ENCODE measurements at regions not wholly inside any gene's neighbourhood (a gene's known extent, or its start where the extent isn't known, plus 50 kb on each side); places are given as distances from the start of the nearest gene placed in this dataset.
A peak's percentile ranks its signal among the peaks of the same experiment; 100 is the strongest.
"Not testable (repeated sequence)": the region's sequence is repeated elsewhere in the genome, so short reads cannot be mapped to it uniquely, and the experiment has no call there.

DNA sequence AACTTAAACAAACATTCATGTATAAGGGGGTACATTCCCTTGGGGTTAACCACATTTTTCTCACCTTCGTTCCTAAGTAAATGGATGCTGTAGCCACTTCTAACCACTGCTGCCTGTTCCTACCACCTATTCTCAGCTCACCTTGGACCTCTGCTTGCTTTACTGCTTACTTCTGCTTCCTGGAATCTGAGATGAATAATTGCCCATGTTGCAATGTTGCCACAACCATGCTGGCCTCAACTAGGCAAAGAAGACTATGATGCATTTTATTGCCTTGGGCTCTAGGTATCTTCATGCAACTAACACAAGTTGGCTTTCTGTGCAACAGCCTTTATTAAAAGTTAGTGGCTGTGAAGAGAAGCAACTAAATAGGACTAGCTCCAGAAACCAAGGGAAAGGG is 106.3 kb upstream of the TCF4 start:
- peak; percentile 29 for DNase-seq

DNA sequence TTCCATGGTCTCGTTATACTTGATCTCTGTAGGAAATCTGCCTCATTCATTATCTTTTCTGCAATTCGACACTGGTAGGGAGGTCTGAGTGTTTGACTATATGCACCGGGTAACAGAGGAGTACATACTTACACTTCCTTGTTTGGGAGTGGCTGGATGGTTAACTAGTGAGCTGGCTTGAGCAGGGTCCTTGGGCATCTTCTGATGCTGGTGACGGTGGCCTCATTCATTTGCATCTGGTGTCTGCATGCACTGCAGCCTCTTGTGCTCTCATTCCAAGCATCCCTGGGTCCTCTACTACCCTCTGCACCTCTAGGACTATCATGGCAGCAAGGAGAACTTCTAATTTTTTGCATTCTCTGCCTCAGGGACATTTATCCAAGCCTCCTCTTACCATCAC is 100.0 kb upstream of the TCF4 start:
- no peak for DNase-seq

DNA sequence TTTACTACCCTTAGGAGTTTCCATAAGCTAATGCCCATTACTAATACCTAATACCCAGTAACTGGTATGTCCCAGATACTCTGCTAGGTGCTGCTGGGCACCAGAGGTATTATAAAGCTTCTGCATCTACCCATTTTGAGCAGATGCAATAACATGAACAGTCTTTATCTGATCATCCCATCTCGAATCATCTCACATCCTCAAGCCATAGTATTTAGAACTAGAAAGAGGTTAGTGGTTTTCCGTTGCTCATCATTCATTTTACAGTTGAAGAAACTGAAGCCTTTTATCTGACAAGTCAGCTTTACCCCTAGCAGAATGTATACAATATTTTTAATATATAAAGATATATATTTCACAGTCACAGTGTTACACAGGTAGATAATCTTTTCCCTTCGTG is 99.1 kb upstream of the TCF4 start:
- DNase-seq = no peak

DNA sequence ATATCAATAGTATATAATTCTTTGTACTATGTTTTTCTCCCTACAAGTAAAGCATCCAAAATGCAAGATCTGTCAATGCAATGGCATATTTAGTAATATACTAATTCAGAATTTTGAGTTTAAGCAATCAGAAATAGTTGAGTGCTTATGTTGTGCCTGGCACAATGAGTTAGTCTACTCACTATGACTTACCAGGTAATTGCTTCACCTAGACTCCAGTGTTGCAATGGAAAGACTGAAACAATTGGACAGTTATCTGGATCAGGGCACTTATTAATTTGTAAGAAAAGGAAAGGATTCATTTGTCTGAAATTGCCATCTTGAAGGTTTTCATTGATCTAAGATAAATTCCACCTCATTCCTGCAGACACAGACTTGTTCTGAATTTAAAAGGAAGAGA is 97.6 kb upstream of the TCF4 start:
- DNase-seq = no peak

DNA sequence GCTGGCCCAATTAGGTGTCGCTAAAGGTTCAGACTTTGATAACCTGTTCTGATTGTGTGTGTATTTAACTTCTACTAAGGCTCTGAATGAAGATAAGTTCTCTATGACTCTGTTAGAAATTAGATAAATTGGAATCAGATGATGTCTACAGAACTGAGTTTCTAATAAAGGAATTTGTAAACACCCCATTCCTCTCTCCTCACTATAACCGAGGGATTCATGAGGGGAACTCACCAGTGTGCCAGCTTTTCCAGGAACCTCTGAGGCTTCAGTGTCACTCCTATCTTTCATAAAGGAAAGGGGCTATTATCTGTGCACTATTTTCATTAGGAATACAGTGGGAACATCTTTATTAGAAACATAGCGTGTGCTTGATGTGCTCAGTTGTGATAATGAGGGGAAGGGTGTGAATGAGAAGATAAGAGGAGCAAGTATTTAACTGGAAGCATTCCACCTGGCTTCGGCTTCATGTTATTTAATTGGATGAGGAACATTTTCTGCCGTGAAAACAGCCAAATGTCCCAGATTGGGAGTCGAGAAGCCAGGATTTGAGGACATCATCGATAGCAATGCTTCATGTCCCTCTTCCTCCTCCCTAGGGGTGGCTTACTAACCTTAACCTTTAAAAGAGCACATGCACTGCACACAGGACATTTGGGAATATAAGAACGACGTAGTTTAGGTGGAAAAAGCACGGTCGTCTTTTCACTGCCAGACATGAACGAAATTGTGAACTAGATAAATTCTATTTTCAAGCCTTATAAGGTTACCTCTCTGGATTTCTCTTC is 84.8 kb upstream of the TCF4 start:
- DNase-seq = no peak

DNA sequence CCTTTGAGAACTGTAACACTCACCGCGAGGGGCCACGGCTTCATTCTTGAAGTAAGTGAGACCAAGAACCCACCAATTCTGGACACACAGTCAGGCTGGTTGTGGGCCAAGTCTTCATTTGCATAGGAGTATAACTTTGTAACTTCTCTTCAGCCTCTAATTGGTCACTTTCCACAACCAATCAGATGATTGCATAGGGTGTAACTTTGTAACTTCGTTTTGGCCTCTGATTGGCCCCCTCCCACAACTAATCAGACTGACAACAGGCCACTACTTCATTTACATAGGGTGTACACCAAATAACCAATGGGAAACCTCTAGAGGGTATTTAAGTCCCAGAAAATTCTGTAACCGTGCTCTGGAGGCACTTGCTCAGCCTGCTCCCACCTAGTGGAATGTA is 77.5 kb upstream of the TCF4 start:
- no peak for DNase-seq

DNA sequence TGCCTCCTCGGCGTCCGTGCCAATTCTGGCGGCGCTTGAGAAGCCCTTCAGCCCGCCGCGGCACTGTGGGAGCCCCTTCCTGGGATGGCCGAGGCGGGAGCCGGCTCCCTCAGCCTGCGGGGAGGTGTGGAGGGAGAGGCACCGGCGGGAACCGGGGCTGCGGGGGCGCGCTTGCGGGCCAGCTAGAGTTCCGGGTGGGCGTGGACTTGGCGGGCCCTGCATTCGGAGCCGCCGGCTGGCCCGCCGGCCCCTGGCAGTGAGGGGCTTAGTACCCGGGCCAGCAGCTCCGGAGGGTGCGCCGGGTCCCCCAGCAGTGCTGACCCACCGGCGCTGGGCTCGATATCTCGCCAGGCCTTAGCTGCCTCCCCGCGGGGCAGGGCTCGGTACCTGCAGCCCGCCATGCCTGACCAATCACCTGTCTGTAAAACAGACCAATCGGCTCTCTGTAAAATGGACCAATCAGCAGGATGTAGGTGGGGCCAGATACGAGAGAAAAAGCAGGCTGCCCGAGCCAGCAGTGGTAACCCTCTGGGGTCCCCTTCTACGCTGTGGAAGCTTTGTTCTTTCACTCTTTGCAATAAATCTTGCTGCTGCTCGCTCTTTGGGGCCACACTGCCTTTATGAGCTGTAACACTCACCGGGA is 76.9 kb upstream of the TCF4 start:
- DNase-seq = not testable (repeated sequence)

DNA sequence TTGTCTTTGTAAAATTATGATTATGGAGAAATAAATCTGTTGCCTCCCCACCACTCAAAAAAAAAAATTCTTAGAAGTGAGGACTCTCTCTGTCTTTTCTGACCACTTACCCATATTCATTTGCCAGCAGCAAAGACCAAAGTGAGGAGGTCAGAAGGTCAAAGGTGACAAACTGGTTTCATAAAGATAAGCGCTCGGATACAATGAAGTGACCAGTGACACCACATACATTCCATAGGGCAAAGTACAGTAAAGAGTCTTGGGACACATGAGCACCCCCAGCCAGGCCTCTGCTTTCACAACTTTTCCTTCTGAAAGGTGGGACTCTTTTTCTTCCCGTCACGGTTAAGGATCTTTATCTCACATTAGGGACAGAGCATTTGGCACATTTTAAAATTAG is 75.9 kb upstream of the TCF4 start:
- DNase-seq = no peak

DNA sequence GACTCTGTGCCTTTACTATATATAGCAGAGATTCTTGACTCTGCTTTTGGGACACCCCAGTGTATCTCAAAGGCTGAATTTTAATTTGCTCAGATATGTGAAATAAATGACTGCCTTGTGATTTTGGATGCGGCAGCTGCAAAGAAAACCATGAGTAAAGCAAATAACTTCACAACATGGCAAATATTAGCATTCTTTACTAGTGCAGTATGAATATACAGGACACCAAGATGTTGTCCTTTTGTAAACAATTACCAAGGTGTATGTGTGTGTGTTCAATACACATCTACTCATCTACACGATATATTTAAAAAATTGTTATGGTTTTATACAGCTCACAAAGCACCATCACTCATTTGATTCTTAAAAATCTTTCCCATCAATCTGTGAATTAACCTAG is 70.6 kb upstream of the TCF4 start:
- DNase-seq = no peak

DNA sequence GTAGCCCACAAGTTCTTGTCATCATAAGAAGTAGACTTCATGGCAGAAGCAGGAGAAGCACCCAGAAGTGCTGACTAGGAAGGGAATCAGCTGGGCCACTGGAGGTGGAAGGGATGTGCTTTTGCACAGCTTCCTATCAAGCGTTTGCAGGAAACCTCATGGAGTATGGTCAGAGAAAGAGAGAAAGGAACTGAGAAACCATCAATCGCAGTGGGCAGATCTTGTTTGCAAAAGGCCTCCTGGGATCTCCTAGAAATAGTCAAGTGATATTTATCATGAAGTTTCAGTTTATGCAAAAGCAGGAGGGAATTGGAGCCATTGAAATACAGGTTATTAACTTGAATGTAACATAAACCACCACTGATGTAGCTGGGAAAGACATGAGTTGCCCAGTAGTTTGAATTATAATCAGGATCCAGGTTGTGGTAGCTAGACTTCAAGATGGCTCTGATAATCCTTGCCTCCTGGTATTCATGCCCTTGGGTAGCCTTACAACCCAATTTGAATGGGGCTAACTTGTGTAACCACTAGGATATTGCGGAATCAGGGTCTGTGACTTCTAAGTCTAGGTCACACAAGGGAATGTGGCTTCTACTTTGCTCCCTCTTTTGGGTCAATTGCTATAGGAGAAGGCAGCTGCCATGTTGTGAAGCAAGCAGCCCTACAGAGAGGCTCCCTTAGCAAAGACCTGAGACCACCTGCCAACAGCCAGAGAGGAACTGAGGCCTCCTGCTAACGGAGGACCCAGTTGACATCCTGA is 69.8 kb upstream of the TCF4 start:
- DNase-seq = no peak

DNA sequence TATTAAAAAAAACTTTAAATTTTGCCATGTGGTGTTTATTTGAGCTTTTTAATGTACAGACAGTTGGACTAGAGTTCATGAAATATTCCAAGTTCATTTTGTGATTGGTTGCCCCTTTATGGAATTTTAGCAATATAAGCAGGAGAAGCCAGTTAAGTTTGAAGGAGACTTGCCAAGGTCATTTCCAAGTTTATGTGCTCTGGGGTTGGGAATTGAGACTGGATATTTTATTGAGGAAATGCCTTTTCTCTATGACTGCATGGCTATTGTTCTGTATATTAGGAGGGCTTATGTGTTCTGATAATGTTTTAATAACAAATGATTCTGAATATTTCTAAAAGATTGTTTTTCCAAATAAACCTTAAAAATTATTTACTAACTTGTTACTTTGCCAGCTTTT is 67.0 kb upstream of the TCF4 start:
- no peak for DNase-seq

DNA sequence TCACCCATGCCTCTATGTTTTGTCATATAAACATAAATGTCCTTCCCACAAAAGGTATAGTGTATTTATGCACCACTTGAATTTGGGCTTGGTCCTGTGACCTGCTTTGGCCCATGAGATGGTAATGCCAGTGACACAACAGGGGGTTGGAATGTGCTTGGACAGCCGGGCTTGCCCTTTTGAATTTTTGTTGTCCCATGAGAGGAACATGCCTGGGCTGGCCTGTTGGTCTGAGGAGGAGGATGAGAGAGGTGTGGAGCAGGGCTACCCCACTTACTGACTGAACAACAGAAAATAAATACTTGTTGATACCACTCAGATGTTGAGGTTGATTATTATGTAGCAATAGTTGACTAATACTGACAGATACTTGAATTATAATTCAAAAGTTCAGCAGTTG is 63.2 kb upstream of the TCF4 start:
- DNase-seq = no peak

DNA sequence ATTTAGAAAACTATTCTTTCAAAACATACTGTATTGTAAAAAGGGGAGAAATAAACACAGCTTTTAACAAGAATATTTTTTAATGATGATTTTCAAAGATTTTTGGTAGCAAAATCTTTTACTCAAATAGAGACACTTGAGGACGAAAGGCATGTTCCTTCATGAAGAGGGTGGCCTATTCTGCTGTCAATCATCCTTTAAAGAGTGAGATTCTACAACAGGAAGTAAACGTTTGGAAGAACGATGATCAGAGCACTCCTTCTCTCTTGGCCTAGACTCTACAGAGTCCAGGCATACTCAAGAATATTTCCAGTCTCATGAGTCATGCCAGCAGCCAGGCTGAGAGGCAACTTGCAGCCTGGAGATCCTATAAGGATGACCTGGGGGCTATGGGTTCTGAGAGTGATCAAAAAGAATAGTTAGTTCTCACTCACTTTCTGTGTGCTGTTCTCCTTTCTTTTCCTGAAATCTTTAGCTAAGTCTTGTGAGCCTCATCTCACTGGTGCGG is 62.4 kb upstream of the TCF4 start:
- DNase-seq = no peak

DNA sequence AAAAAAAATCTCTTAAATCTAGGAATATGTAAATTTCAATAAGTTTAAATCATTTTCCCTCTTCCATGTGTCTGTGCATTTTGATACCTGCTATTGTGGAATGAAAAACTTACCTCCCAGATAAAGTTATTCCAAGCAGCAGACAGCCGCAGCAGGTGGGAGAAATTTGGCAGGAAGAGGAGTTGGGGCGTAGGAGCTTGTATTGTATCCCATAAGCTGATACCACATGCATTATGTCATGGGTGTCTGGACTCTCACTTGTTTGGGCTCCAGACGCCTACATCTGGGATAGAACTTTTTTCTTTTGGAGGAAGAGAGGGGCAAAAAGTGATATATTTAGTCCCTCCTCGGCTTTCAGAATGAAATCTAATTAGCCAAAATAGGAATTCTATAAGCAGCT is 59.3 kb upstream of the TCF4 start:
- no peak for DNase-seq

DNA sequence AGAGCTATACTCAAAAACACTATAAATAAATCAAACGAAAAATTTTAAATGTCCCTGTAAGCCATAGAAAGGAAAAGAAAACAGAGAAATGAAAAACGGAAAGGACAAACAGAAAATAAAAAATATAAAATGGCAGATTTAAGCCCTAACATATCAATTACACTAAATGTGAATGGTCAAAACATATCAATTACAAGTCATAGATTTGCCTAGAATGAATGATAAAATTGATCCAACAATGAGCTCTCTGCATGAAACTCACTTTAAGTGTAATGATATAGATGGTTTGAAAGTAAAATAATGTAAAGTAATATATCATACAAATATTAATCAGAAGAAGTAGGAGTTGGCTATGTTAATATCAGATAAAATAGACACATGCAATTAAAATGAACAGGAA is 54.2 kb upstream of the TCF4 start:
- no peak for DNase-seq

DNA sequence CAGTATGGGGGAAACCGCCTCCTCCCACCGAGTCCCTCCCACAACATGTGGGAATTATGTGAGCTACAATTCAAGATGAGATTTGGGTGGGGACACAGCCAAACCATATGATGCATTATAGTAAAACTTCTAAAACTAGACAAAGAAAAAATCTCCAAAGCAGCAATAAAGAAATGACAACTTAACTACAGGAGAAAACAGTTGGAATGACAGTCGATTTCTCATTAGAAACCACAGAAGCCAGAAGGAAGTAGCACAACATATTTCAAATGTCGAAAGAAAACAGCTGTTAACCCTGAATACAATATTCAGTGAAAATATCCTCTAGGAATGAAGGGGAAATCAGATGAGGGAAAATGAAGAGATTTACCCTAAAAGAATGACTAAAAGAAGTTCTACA is 53.5 kb upstream of the TCF4 start:
- peak; percentile 5 for DNase-seq
